Stimulated activated CD8-positive, alpha-beta memory T cell treated with anti-CD3 and anti-CD28 coated beads, Interleukin-12 subunit alpha, Interleukin-12 subunit beta, amount 100 ng/mL, for 24 hours (primary cell): ENCODE measurements at regions not wholly inside any gene's neighbourhood (a gene's known extent, or its start where the extent isn't known, plus 50 kb on each side); places are given as distances from the start of the nearest gene placed in this dataset.

Experiments used
- DNase-seq: peaks from one replicate; pipeline ENCODE4 v3.0.0-alpha.2; 2020; ENCODE audit errors: extremely low read depth

DNA sequence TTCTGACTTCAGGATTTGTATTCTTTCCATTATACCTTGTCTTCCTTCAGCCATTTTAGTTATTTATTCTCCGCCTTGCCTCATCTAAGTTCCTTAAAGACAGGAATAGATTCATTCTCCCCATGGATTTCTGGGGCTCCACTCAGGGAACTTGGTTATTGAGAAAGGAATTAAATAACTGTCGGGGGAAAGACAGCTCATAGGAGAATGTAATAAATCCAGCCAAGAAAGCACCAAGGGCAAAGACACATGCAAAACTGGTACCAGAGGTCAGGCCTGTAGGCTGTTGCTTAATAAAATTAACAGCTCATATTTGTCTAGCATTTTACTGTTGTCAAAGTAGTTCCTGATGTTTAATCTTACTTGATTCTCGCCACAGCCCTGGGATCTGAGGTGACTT lies 357.2 kb downstream of the TMEM38B start:
- DNase-seq: no peak

DNA sequence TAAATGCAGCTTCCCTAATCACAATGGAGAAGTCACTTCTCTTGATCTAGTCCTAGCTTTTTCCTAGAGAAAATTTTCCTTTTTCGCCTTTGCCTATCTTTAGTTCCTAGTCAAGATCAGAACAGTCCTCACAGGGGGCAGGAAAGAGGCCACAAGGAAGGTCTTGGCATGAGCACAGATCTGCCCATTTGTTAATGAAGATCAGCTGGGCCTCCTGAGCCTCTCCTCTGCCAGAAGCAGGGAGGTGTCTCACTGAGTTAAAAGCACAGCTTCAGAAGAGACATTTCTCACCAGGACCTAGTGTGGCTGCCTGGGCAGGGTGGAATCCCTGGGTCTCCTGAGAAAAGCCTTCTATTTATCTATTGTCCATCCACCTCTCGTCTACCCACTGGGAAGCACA lies 357.8 kb downstream of the TMEM38B start:
- DNase-seq: no peak

DNA sequence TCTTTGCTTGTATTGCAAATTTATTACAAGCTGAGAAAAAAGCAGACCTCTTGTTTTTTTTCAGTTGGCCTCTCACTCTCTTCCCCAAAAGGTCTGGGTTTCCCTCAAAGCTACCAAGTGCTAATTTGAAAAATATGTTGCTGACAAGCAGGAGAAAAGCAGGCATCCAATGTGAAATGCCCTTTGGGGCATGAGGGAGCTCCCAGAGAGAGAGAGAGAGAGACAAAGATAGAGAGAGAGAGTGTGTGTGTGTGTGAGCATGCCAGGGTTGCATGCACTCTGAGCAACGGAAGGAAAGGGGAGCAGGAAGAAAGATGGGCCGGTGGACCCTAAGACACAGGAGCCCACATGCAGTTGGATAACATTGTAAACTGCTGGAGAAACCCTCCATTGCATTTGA lies 358.4 kb downstream of the TMEM38B start:
- no peak for DNase-seq

DNA sequence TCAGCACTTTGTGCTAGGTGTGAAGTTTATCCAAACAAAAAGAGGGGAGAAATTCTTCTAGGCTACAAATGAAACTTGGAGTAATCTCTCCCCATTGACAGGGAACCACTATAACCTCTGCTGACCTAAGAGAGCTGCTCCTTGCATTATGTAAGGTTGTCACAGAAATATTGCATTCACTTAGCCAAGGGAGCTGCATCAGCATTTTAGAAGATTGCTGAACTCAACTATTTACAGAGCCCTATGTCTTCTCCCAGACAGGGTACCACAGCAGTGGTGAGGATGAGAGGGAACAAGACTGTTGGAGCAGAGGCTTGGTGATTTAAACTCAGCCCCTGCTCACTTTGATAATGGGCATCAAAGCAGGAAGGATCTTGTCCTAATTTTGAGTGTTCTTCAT lies 362.0 kb downstream of the TMEM38B start:
- no peak for DNase-seq

DNA sequence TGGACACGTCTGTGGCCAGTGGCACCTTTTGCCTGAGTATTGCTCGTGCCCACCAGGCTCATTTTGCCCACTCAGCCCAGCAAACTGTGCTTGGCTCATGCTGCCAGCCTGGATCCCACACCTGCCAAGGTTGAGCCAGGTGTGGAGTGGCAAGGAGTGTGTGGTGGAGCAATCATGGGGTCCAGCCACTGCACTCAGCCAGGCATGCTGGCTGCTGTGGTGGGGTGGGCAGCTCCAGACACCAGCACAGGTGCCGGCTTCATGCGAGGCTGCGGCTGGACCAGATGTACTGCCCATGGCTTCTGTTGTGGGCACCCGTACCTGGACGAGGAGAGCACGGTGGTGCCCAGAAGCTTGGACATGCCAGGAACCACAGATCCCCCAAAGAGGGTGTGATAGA lies 364.1 kb downstream of the TMEM38B start:
- no peak for DNase-seq

DNA sequence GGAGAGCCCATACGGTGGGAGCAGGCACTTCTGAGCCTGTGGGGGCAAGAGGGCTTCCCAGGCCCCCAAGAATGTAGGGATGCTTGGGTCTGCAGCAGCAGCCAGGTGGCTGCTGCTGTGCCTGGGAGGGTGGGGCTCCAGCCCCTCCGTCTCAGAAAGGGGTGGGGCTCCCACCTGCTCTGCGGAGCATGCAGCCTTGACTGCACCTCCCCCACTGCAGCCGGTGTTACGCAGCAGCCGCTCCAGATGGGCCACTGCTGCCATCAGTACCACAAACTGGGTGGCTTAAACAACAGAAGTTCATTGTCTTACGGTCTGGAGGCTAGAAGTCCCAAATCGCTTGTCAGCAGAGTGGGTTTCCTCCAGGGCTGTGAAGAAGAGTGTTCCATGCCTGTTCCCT lies 365.5 kb downstream of the TMEM38B start:
- no peak for DNase-seq

DNA sequence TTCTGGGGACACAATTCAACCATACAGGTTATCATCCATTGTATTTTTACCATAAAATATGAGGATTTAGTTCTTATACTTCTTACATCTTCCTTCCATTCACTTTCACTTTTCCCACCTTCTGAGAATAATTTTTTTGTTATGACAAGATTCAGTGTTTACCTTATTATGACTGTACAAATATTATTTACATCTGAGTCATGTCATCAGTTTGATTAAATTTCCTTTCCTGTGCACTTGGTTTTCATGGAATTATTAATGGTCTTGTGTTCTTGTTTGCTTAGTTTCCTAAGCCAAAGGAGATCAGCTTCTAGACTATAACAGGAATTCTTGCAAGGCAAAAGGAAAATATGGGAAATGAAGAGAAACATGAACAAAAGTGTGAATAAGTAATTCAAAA lies 366.5 kb downstream of the TMEM38B start:
- DNase-seq: no peak

DNA sequence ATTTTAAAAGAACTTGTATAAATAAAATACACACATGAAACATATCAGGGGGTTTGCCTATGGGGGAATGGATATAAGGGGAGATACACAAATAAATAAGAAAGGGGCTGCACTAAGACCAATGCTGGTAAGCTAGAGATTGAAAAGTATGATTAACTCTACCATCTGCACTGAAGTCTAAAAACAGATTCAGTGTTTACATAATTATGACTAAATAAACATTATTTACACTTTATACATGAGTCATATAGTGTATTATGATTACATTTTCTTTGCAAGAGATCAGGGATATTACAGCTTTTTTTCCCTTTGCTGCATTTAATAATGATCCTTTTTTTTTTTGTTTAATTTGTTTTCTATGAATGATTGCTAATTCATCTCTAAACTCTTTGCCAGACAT lies 367.9 kb downstream of the TMEM38B start:
- DNase-seq: no peak

DNA sequence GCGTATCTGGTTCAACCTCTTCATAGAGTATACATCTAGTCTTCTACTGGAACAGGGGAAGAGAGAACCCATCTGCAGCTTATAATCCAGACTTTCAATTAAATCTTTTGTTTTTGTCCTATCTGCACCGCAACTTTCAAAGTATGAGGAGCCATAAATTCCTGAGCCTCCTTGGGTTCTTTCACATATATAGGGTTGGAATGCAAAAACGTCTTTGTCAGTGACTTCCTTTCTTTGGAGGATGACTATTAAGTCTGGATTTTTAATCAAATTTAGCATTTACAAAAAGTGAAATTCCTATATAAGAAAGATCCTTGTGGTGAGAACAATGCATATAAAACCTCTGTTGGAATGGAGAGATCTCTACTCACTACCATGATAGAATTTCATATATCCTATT lies 370.8 kb downstream of the TMEM38B start:
- DNase-seq: no peak

DNA sequence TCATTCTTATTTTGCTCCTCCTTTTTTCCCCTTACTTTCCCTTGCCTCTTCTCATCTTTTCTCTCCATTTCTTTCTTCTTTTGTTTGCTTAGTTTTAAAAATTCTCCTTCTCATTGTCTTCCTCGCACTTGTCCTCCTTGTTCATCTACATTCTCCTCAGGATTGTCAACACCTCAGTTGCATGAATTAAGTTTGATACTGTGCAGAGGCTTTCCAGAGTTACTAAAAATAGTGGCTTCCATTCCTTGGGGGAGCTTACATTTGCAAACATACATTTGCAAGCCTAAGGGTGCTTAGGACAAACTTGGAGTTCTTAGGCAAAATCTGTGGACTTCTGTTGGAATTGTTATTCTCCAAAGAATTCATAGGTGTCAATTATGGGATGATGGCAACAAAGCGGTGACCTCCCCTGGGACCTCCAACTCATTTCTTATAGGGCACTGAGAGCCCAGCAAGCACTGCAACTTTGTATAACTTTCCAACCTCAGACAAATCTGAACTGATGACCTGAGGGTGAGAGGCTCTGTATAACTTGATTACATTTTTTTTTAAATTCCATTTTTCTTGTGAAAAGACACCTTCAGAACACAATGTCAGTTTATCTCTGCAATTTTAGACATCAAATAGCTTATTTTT lies 371.4 kb downstream of the TMEM38B start:
- no peak for DNase-seq

DNA sequence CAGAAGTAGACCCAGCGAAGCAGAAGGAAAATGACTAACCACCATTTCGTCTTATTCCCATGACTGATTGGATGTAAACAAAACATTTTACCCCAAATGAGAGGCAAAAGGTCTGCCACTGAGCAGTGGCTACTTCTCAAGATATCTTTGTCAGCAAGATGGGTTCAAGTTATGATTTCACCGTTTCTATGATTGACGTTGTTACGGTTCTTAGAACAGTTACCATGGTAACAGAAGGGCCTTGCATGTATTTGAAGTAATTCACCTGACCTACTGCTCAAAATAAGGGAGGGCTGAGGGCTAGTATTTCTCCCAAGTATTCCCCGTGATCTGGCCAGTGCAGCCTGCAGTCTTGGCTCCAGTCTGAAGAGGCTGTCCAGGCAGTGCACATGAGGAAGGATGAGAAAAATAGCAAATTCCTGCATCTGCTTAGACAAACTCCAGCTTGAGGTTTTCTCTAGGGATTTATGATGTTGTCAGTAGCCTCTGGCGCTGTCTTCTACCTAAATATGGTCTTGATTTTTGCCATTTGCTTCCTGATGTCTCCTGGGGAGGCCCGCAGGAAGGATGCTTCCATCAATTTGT lies 372.7 kb downstream of the TMEM38B start:
- DNase-seq: no peak

DNA sequence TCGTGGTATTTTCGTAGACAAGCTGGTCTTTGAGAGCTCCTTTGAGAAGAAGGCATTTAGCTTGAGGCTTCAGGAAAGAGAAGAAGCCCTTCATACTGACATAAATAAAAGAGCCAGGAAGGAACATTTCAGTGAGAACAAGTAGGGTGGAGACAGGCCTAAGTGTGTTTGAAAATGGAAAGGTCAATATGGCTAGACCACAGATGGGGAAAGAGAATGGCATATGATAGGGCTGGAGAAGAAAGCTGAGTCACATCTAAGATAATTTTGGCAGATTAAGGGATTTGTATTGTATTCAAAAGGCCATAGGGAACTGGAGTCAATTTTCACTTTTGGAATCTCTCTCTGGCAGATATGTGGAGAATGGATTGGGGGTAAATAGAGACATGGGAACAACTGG lies 374.9 kb downstream of the TMEM38B start:
- no peak for DNase-seq

DNA sequence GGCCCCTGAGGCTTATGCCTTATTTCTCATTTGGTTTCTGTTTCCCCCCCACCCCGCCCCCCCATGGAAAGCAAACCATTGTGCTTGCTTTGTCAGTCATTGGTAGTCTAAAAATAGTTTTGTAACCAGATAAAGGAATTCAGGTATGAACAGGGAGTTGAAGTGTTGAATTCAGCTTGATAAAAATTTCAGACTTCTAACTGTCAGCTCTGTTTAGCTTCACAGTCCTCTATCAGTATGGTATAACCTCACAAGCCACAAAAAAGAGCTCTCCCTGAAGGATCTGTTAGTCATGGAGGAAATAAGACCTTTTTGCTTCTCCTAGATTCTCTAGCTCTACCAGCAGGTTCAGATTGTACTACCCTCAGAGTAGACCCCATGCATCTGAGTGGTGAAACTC lies 378.1 kb downstream of the TMEM38B start:
- no peak for DNase-seq

DNA sequence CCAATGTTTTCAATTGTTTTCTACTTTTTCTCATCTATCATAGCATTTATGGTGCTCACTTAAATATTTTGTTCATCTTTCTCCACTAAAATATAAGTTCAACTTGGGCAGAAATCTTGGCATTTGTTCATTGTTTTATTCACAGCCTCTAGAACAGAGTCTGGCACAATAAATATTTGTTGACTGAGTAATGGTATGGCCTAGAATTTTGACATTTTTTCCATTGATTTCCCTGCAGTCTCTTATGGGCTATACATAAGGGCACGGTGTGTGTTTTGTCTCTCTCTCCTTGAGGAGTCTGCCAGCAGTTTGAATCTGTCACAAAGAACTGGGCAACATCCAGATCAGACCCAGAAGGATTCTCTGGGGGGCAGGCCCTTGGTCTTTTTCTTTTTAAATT lies 379.7 kb downstream of the TMEM38B start:
- DNase-seq: no peak

DNA sequence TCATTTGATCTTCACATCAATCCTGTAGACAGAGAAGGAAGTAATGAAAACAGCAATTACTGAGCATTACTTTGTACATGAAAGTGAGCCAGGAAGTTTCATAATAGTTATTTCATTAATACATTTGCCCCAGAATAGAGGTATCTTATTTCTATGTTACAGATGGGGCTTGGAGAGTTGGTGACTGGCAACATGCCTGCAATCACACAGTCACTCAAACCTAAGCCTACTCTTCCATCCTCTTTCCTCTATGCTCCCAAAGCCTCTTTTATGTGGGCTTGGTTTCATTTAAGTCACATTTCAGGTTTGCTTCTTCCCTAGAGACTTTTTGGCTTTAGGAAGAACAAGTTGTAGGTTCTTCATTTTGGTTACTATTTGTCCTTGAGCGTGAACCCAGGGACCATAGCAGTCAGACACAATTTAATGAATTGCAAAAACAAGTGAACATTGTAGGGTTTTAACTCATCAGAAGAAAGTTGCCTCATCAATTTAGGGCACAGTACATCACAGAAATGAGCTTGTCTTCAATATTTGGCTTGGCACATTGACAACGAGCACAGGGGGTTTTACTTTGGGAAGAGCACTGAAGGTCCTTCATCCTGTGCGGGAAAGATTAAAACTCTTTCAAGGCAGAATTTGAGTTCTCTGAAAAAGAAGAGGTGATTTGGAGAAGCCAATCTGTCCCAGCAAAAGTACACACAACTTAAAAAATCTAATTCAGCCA lies 381.1 kb downstream of the TMEM38B start:
- DNase-seq: no peak

DNA sequence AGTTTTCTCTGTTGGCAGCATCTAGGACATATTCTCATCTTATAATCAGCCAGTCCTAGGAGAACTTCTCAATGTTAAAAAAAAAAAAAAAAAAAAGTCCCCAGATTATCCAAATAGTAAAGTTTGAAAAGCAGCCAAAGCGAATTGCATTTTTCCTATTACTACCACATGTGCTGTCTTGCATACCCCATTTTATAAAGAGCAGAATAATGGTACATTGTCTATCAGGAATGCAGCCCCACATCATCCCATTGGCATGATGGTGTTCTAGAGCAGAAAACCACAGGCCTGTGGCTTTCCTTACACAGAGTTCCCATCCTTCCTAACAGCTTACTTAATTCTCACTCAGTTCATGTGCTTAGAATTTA lies 381.6 kb downstream of the TMEM38B start:
- no peak for DNase-seq

DNA sequence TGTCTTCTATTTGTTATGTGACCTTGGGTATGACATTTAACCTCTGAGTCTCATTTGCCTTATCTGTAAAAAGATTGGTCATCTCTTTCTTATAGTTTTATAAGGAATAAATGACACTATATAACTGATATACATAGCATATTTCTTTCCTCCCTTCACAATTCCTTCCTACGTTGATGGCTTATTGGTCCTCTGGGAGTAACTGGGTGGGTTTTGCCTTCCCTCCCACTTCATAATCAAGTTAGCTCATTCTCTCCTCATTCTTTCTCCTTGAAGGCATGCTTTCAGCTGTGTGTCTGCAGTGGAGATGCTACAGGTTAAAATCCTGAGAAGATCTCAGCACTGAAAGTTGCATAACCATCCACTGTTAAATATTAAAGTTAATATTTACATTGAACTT lies 382.4 kb downstream of the TMEM38B start:
- DNase-seq: no peak

DNA sequence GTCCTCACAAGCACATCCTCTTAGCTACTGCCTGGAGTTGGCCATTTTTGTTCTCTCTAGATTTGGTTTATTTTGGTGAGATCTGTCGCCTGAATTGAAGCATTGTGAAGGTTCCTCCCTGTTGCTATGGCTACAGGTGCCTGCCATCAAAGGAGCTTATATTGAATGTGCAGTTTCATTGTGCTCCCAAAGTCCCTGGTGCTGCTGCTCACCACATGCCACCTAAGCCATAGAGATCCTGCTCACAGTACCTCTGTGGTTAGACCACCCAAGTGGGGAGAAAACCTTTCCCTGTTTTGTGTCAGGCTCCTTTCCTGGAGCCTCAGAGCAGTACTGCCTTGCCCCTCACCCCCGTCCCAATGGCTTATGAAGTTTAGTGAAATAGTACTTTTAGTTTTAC lies 383.4 kb downstream of the TMEM38B start:
- no peak for DNase-seq

DNA sequence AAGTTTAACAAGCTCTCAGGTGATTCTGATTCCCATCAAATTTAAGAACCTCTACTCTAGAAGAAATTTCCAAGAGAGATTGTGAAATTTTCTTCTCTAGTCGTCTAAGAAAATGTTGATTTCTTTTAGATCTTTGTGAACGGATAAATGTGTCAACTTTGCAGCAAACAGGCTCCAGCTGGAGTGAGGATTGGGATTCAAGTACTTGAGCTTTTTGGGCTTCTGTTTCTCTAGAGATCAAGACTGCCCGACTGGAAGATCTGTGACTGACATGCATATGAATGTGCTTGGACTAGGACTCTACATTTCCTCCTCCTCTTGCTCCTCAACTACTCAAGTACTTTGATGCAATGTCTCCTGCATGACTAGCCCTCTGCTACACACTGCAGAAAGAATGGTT lies 388.3 kb downstream of the TMEM38B start:
- DNase-seq: no peak

DNA sequence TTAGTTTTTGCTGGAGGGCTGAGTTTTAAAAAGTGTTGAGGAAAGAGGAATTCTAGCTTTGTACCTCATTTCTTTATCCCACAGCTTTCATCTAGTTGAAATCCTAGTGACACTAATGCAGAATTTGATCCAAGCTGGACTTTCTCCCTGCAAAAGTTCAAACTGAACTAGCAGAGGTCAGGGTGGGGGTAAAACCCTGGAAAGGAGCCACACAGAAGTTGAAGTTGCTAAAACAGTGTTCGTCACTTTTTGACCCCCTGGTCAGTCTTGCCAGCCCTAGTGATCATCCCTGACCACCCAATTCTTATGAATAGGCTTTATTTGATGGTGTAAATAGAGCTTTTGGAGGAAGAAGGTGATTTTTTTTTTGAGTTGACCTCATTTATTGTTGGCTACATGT lies 390.4 kb downstream of the TMEM38B start:
- DNase-seq: no peak

DNA sequence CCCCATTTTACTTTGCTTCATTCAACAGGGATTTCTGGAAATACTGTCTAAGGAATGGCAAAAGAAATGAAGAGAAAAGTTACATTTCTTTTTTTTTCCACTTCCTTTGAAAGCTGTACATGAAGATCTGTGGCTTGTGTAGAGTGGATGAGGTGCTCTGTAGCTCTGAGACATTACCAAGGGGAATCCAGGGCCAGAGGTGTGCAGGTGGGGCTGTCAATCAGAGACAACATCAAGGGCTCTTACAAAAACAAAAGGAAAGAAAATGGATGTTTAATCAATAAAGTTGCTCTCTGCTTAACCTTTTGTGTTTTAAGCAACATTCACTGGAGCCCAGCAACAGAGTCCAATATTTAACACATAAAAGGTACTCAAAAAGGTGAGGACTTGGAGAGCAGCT lies 391.1 kb downstream of the TMEM38B start:
- DNase-seq: no peak

DNA sequence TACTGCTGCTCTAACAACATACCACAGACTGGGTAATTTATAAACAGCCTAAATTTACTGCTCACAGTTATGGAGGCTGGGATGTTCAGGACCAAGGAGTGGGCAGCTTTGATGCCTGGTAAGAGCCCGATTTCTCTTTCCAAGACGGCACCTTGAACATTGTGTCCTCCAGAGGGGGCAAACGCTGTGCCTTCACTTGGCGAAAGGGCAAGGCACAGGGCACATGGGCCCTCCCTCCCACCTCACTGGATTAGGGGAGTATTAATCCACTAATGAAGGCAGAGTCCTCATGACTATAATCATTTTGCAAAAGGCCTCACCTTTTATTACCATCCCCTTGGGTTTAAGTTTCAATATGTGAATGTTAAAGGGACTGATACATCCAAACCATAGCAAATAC lies 397.7 kb downstream of the TMEM38B start:
- DNase-seq: no peak

DNA sequence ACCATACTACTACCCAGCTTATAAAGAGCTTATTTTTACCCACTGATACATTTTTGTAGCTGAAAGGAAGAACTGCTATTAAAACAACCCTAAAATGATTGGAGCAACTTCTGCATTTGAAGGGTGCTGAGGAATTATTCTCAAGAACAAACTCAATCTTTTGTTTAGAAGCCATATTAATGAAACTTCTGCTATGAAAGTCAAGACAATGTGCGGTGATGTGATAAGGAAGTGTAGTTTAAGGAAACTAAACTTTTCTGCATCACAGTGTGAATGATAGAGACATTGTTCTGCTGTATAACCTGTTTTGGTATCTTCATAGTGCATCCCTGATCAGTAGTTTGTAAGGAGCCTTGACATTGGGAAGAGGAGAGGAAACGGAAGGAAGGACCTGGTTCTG lies 408.5 kb downstream of the TMEM38B start:
- no peak for DNase-seq

DNA sequence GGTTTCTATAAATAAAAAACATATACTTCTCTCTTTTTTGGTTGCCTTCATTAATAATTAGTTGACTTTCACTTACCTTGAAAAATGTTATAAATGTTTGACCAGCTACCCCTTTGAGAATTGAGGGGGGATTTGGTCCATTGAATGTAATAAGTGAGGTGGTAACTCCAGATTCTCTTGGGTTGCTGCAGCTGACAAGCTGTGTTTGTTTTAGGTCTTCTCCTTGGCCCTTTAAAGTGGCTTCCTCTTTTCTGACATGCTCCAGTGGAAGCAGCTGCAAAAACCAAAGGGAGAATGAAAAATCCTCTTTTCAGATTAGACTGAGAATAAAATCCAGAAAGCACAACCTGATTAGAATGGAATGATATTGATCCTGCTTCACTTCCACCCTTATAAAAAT lies 410.5 kb downstream of the TMEM38B start:
- DNase-seq: no peak
